ENCODE measurements at regions not wholly inside any gene's neighbourhood (a gene's known extent, or its start where the extent isn't known, plus 50 kb on each side); places are given as distances from the start of the nearest gene placed in this dataset.
"Not testable (repeated sequence)": the region's sequence is repeated elsewhere in the genome, so short reads cannot be mapped to it uniquely, and the experiment has no call there.

DNA sequence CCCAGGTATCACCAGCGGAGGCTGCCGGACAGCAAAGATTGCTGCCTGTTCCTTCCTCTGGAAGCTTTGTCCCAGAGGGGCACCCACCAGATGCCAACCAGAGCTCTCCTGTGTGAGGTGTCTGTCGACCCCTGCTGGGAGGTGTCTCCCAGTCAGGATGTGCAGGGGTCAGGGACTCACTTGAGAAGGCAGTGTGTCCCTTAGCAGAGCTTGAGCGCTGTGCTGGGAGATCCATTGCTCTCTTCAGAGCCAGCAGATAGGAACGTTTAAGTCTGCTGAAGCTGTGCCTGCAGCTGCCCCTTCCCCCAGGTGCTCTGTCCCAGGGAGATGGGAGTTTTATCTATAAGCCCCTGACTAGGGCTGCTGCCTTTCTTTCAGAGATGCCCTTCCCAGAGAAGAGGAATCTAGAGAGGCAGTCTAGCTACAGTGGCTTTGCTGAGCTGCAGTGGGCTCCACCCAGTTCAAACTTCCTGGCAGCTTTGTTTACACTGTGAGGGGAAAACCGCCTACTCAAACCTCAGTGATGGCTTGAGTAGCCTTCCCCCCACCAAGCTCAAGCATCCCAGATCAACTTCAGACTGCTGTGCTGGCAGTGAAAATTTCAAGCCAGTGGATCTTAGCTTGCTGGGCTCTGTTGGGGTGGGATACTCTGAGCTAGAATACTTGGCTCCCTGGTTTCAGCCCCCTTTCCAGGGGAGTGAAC is 253.7 kb downstream of the SPATA31A6 start:
- H3K9me3 ChIP-seq (ENCODE audit: insufficient read depth, low read depth); H3K27ac ChIP-seq; BruUV-seq (replicated peaks); H4K20me1 ChIP-seq (ENCODE audit: insufficient read depth); H3K4me1 ChIP-seq (replicated peaks; ENCODE audit: insufficient read depth); H3K9me2 ChIP-seq (ENCODE audit: insufficient read depth); H3K4me3 ChIP-seq; DNase-seq; H3K79me2 ChIP-seq (ENCODE audit: low read depth); H3K4me2 ChIP-seq; H3K36me3 ChIP-seq (ENCODE audit: low read depth); POLR2A ChIA-PET (ENCODE audit: unreplicated experiment); intact Hi-C loops (cut with micrococcal nuclease; ENCODE audit: unreplicated experiment); H3K27me3 ChIP-seq (ENCODE audit: insufficient read depth, low read depth); CTCF ChIA-PET; H2AFZ ChIP-seq; H3F3A ChIP-seq (ENCODE audit: insufficient read depth, low read depth): not testable (repeated sequence)

DNA sequence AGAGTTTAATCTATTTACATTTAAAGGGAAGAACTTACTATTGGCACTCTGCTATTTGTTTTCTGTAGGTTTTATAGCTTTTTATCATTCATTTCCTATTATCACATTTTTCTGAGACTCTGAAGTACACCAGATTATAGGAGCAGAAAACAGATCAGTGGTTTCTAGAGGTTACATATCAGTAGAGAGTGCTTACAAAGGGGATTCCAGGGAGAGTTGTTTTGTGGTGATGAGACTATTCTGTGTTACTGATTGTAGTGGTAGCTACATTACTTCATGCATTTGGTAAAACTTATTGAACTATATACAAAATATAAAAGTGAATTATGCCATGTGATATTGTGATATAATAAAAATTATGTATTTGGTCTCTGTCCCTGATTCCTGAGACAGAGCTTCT is 259.2 kb downstream of the SPATA31A6 start:
- intact Hi-C loops (cut with micrococcal nuclease; ENCODE audit: unreplicated experiment); CTCF ChIA-PET; BruUV-seq (replicated peaks): not testable (repeated sequence)

DNA sequence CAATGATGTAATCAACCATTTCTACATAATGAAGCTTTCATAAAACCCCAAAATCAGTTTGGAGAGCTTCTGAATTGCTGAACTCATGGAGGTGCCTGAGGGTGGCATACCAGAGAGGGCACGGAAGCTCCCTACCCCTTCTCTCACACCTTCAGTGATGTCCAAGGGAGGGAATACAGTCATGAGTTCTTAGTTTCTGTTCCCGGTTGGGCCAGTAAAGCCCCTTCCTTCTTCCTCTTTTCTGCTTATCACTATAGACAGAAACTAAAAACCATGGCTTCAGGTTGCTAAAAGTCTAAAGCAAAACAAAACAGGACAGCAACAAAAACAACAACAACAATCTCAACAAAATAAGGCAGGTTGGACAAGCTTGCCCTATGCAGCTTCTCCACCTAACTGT is 260.0 kb downstream of the SPATA31A6 start:
- intact Hi-C loops (cut with micrococcal nuclease; ENCODE audit: unreplicated experiment); H3K9me3 ChIP-seq (ENCODE audit: insufficient read depth, low read depth); H3K4me2 ChIP-seq; H3K27ac ChIP-seq; H3K4me1 ChIP-seq (replicated peaks; ENCODE audit: insufficient read depth); H4K20me1 ChIP-seq (ENCODE audit: insufficient read depth); H3F3A ChIP-seq (ENCODE audit: insufficient read depth, low read depth); CTCF ChIA-PET; DNase-seq; H3K79me2 ChIP-seq (ENCODE audit: low read depth); H3K36me3 ChIP-seq (ENCODE audit: low read depth); H2AFZ ChIP-seq; POLR2A ChIA-PET (ENCODE audit: unreplicated experiment); H3K9me2 ChIP-seq (ENCODE audit: insufficient read depth); H3K27me3 ChIP-seq (ENCODE audit: insufficient read depth, low read depth); BruUV-seq (replicated peaks); H3K4me3 ChIP-seq: not testable (repeated sequence)

More for the DNA sequence above, 259.2 kb downstream of the SPATA31A6 start:
- H3K36me3 ChIP-seq (ENCODE audit: low read depth); H3K4me3 ChIP-seq; H3K9me2 ChIP-seq (ENCODE audit: insufficient read depth); H2AFZ ChIP-seq; H3K9me3 ChIP-seq (ENCODE audit: insufficient read depth, low read depth); H3K79me2 ChIP-seq (ENCODE audit: low read depth); H3K4me2 ChIP-seq; POLR2A ChIA-PET (ENCODE audit: unreplicated experiment); H4K20me1 ChIP-seq (ENCODE audit: insufficient read depth); H3K4me1 ChIP-seq (replicated peaks; ENCODE audit: insufficient read depth); H3K27me3 ChIP-seq (ENCODE audit: insufficient read depth, low read depth); H3K27ac ChIP-seq; H3F3A ChIP-seq (ENCODE audit: insufficient read depth, low read depth); DNase-seq: not testable (repeated sequence)

DNA sequence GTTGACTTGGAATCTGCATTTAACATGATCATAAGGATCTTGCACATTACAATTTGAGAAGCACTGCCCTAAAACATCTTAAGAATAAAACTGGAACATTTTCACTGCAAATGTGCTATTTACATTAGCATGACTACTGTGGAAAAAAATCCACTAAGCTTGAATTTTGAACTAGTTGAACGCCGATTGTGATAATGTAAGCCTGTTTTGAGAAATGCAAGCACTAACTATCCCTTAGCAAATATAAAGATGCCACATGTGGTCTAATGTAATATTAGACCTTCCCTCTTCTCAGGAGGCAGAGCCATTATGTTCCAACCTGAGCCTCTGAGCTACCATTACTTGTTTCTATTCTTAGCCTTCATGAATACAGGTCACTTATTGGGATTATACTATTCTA is 278.0 kb downstream of the SPATA31A6 start:
- H3K36me3 ChIP-seq (ENCODE audit: low read depth); H3K27ac ChIP-seq; H3K9me2 ChIP-seq (ENCODE audit: insufficient read depth); intact Hi-C loops (cut with micrococcal nuclease; ENCODE audit: unreplicated experiment); H3K27me3 ChIP-seq (ENCODE audit: insufficient read depth, low read depth); POLR2A ChIA-PET (ENCODE audit: unreplicated experiment); CTCF ChIA-PET; H3K9me3 ChIP-seq (ENCODE audit: insufficient read depth, low read depth); H4K20me1 ChIP-seq (ENCODE audit: insufficient read depth); H3K4me1 ChIP-seq (replicated peaks; ENCODE audit: insufficient read depth); H3K79me2 ChIP-seq (ENCODE audit: low read depth); H3F3A ChIP-seq (ENCODE audit: insufficient read depth, low read depth); H3K4me3 ChIP-seq; H3K4me2 ChIP-seq; DNase-seq; BruUV-seq (replicated peaks); H2AFZ ChIP-seq: not testable (repeated sequence)

DNA sequence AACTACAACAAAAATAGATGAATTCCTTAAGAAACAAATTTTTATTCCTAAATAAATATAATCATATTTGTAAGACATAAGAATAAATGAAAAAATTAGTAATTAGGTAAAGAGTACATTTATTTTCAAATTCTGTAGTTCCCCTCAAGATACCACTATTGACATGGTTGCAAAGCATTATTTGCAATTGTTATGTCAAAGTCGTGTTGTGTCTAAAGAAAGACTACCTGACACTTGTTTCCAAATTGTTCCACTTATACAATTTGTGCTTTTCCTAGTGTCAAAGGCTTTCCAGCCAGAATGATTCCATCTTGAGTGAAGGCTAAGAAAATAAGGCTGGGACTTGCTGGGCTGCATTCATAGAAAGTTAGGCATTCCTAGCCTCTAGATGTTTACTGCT is 278.4 kb downstream of the SPATA31A6 start:
- POLR2A ChIA-PET (ENCODE audit: unreplicated experiment); H4K20me1 ChIP-seq (ENCODE audit: insufficient read depth); intact Hi-C loops (cut with micrococcal nuclease; ENCODE audit: unreplicated experiment); H3K27me3 ChIP-seq (ENCODE audit: insufficient read depth, low read depth); H3F3A ChIP-seq (ENCODE audit: insufficient read depth, low read depth); CTCF ChIA-PET; BruUV-seq (replicated peaks); DNase-seq; H3K9me2 ChIP-seq (ENCODE audit: insufficient read depth); H3K9me3 ChIP-seq (ENCODE audit: insufficient read depth, low read depth); H3K36me3 ChIP-seq (ENCODE audit: low read depth); H3K4me3 ChIP-seq; H3K4me1 ChIP-seq (replicated peaks; ENCODE audit: insufficient read depth); H3K79me2 ChIP-seq (ENCODE audit: low read depth); H2AFZ ChIP-seq; H3K4me2 ChIP-seq; H3K27ac ChIP-seq: not testable (repeated sequence)

DNA sequence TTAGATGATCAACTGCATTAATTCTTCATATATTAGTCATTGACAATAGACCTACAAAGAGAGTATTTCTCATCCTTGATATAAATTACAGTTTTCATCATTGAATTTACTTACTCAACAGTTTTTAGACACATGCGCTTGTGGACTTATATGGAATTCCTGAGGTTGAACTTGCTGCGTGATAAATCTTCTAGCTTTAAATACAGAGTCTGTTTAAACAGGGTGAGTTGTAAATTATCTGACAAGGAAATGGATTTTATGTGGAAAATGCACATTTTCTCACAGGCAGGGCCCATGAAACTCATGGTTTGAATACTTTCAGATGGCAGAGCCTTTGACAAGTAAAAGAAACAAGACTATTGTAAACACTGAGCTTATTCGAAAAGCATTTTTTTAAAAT is 280.5 kb downstream of the SPATA31A6 start:
- H3K4me1 ChIP-seq (replicated peaks; ENCODE audit: insufficient read depth); H3K4me2 ChIP-seq; POLR2A ChIA-PET (ENCODE audit: unreplicated experiment); H4K20me1 ChIP-seq (ENCODE audit: insufficient read depth); H3K36me3 ChIP-seq (ENCODE audit: low read depth); H3F3A ChIP-seq (ENCODE audit: insufficient read depth, low read depth); H3K9me2 ChIP-seq (ENCODE audit: insufficient read depth); H3K9me3 ChIP-seq (ENCODE audit: insufficient read depth, low read depth); BruUV-seq (replicated peaks); DNase-seq; intact Hi-C loops (cut with micrococcal nuclease; ENCODE audit: unreplicated experiment); H3K27me3 ChIP-seq (ENCODE audit: insufficient read depth, low read depth); CTCF ChIA-PET; H2AFZ ChIP-seq; H3K4me3 ChIP-seq; H3K27ac ChIP-seq; H3K79me2 ChIP-seq (ENCODE audit: low read depth): not testable (repeated sequence)

All from PC-9 (cell line).